KMS-11 (cell line): ENCODE measurements at regions not wholly inside any gene's neighbourhood (a gene's known extent, or its start where the extent isn't known, plus 50 kb on each side); places are given as distances from the start of the nearest gene placed in this dataset.

Source experiments
- H2AFZ ChIP-seq: fragments of 200-600 bp; sonication (generic); 2 replicates; pipeline ENCODE4 v1.6.1; 2016; ENCODE audit warnings: antibody characterized with exemption, mixed run types, low read depth
- H3K27ac ChIP-seq: fragments of 200-600 bp; sonication (generic); 2 replicates; pipeline ENCODE4 v1.6.1; 2016; ENCODE audit warnings: mild to moderate bottlenecking, mixed run types
- H3K27me3 ChIP-seq: fragments of 200-600 bp; sonication (generic); 2 replicates; pipeline ENCODE4 v1.6.1; 2017; ENCODE audit warnings: mild to moderate bottlenecking, low read depth, mixed run types, moderate library complexity; ENCODE audit not compliant: insufficient read depth
- H3K36me3 ChIP-seq: fragments of 200-600 bp; sonication (generic); 2 replicates; pipeline ENCODE4 v1.6.1; 2017; ENCODE audit warnings: mild to moderate bottlenecking, mixed run types; ENCODE audit not compliant: insufficient read depth
- H3K4me1 ChIP-seq: fragments of 200-600 bp; sonication (generic); 2 replicates; pipeline ENCODE4 v1.6.1; 2016; ENCODE audit warnings: mild to moderate bottlenecking, low read depth, mixed run types; ENCODE audit not compliant: poor library complexity, severe bottlenecking
- H3K4me2 ChIP-seq: fragments of 200-600 bp; sonication (generic); 2 replicates; pipeline ENCODE4 v1.7.0; 2016; ENCODE audit warnings: mild to moderate bottlenecking, mixed run types
- H3K4me3 ChIP-seq: fragments of 200-600 bp; sonication (generic); IDR thresholded peaks from 2 replicates; pipeline ENCODE4 v1.6.1; 2017; ENCODE audit warnings: low read depth, low read length, mixed read lengths; ENCODE audit not compliant: insufficient read depth
- H3K79me2 ChIP-seq: fragments of 200-600 bp; sonication (generic); 2 replicates; pipeline ENCODE4 v1.6.1; 2016; ENCODE audit warnings: low read depth, mixed run types; ENCODE audit not compliant: insufficient read depth
- H3K9ac ChIP-seq: fragments of 200-600 bp; sonication (generic); 2 replicates; pipeline ENCODE4 v1.6.1; 2016; ENCODE audit warnings: mild to moderate bottlenecking, mixed run types
- H4K20me1 ChIP-seq: fragments of 200-600 bp; sonication (generic); 2 replicates; pipeline ENCODE4 v1.6.1; 2016; ENCODE audit warnings: mild to moderate bottlenecking, mixed run types; ENCODE audit not compliant: insufficient read depth
- CTCF ChIP-seq: fragments of 200-600 bp; sonication (generic); conservative IDR thresholded peaks from 2 replicates; pipeline ENCODE4 v1.6.1; 2017; ENCODE audit warnings: low read depth, mild to moderate bottlenecking, antibody characterized with exemption, low read length, moderate library complexity, mixed read lengths

DNA sequence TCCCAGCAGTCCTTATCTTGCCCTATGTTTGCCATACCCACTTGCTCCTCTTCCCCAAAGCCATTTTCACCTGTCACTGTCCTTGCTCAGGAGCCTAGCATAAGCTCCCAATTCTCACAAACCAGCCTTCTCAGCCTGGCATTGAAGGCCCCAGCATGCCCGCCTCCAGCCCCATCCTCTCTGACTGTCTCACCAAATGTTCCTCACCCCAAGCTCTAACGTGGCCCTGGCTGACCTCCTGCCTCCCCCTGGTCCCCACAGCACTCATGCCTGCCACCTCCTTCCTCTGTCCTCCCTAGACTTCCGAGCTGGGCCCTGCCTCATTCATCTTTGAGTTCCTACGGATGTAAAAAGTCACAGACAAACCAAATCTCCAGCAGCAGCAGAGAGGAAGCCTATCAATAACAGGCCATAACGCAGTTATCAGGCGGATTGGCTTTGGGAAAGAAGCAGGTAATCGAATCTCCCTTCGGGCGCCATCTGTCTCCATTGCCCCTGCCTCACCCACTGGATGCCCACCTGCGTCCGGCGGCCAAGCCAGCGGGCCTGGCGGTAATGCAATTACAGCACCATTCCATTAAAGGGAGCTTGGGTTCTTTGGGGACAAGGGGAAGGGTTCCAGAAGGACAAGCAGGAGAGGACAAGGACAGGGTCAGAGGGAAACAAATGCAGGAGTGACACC, 104.4 kb downstream of the MRPL14 start:
- no peak overlapping the region for H2AFZ ChIP-seq
- H3K79me2 ChIP-seq = no peaks in the 10 kb centered on the region
- no peaks in the 10 kb centered on the region for H3K27me3 ChIP-seq
- H3K27ac ChIP-seq = no peak overlapping the region
- no peak overlapping the region for H3K4me2 ChIP-seq
- no peak for TF ChIP-seq CTCF
- no peaks in the 10 kb centered on the region for H3K36me3 ChIP-seq
- H3K9ac ChIP-seq = no peak overlapping the region
- no peaks in the 10 kb centered on the region for H3K4me1 ChIP-seq
- H4K20me1 ChIP-seq = no peaks in the 10 kb centered on the region
- no peak overlapping the region for H3K4me3 ChIP-seq

GRCh38 chr6:44022296-44022661, 105.0 kb downstream of the MRPL14 start:
- no peak overlapping the region for H3K4me2 ChIP-seq
- H3K36me3 ChIP-seq = no peaks in the 10 kb centered on the region
- no peak overlapping the region for H3K4me3 ChIP-seq
- H3K79me2 ChIP-seq = no peaks in the 10 kb centered on the region
- no peak overlapping the region for H2AFZ ChIP-seq
- no peaks in the 10 kb centered on the region for H3K4me1 ChIP-seq
- H4K20me1 ChIP-seq = no peaks in the 10 kb centered on the region
- no peak overlapping the region for H3K9ac ChIP-seq
- no peaks in the 10 kb centered on the region for H3K27me3 ChIP-seq
- no peak overlapping the region for H3K27ac ChIP-seq
- TF ChIP-seq CTCF = no peak

GRCh38 chr6:44021589-44022295, 105.5 kb downstream of the MRPL14 start:
- no peak for TF ChIP-seq CTCF
- Histone ChIP-seq H3K27me3 (no peaks in the 10 kb centered on the region), H3K4me3 (no peak overlapping the region), H3K9ac (no peak overlapping the region), H3K79me2 (no peaks in the 10 kb centered on the region), H2AFZ (no peak overlapping the region), H3K36me3 (no peaks in the 10 kb centered on the region), H3K27ac (no peak overlapping the region), H3K4me1 (no peaks in the 10 kb centered on the region), H3K4me2 (no peak overlapping the region), H4K20me1 (no peaks in the 10 kb centered on the region)

- Histone ChIP-seq H2AFZ (no peak overlapping the region), H3K36me3 (no peaks in the 10 kb centered on the region), H3K79me2 (no peaks in the 10 kb centered on the region), H3K27ac (no peak overlapping the region), H3K4me1 (no peaks in the 10 kb centered on the region), H3K4me3 (no peak overlapping the region), H3K9ac (no peak overlapping the region), H4K20me1 (no peaks in the 10 kb centered on the region), H3K27me3 (no peaks in the 10 kb centered on the region), H3K4me2 (no peak overlapping the region)
- no peak for TF ChIP-seq CTCF
Observed at GRCh38 chr6:44020664-44021425, 106.4 kb downstream of the MRPL14 start.
